ENCODE measurements at regions not wholly inside any gene's neighbourhood (a gene's known extent, or its start where the extent isn't known, plus 50 kb on each side); places are given as distances from the start of the nearest gene placed in this dataset.
A peak's percentile ranks its signal among the peaks of the same experiment; 100 is the strongest.

DNA sequence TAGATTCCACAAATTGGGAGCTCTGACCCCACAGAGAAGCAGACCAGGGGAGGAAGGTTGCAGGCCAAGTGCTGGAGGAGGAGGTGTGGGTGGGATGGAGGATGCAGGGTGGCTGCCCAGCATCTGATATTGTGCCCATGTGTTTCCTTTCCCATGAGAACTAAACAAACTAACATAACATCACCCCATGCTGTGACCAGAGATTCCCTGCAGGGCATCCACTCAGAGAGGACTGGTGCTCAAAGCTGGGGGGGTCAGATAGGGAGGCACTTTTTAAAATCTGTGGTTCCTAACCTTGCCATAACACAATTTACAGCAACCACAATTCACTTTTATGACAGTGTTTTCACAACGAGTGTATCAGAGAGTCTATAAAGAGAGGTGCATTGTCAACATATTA is 1277.6 kb downstream of the AACS start:
- DNase-seq: no peak

DNA sequence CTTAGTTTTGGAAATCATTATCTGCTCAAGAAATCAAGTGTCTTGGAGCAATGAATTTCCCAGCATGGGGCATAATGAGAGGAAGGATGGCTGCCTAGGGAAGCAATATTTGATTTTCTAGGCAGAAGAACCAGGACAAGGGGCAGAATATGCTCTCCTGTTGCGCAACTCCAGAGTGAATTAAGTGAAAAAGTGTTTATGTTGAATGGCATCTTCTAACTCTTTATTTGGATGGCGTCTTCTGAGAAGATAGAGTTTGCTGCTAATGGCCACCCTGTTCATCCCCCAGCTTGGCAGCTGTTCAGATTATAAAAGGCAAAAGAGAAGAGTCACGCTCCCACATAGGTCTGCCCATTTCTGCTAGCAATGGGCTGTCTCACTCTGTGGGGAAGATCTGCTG is 1278.1 kb downstream of the AACS start:
- no peak for DNase-seq

GRCh38 chr12:126346087-126346486 is 1280.9 kb downstream of the AACS start:
- DNase-seq: no peak

DNA sequence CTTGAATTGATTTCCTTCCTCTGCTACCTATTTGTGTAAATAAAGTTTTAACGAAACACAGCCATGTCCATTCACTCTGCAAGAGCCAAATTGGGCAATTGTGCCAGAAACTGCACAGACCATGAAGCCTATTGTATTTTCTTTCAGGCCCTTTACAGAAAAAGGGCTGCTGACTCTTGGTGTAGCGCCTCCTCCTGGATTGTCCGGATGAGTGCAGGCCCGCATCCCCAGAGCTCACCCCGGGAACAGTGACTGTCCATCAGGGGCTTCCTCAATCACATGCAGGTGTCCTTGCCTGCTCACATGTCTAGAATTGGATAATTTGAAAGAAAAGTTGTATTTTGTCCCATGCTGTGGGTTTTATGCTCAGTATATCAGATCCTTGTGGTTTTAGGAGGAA is 1282.2 kb downstream of the AACS start:
- peak; percentile 6 for DNase-seq

DNA sequence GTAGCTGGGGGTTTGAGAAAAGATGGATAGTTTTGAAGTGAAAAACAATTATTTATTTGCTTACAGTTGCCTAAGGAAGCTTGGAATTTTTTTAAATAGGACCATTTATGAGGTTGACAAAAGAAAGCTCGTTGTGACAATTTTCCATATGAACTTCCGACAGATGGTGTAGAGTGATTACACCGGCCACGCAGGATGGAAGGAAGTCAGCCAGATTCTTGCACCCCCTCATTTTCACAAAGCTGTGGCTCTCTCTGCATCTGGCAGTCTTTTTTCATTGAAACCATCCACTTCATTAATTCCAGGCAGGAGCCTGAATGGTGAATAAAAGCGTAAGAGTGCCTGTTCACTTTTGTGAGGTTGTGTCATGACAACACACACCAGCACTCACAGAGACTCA is 1284.1 kb downstream of the AACS start:
- DNase-seq: no peak

GRCh38 chr12:126353604-126354003 is 1288.4 kb downstream of the AACS start:
- DNase-seq: no peak

DNA sequence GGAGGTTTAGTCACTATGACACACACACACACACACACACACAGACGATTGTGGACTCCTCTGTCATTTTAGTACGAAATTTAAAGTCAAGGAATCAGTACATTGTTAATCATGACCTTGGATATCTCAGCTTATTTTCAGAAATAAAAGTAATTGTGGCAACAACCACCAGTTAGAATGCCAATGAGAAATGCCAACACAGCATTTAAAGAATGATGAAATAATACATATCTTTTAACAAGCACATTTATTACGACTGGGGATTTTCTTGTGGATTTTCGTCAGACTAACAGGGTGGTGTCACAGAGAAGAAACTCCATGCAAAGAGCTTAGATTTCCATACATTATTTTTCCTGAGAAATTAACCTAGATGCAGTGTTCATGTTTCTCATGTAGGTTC is 1289.4 kb downstream of the AACS start:
- DNase-seq: no peak

DNA sequence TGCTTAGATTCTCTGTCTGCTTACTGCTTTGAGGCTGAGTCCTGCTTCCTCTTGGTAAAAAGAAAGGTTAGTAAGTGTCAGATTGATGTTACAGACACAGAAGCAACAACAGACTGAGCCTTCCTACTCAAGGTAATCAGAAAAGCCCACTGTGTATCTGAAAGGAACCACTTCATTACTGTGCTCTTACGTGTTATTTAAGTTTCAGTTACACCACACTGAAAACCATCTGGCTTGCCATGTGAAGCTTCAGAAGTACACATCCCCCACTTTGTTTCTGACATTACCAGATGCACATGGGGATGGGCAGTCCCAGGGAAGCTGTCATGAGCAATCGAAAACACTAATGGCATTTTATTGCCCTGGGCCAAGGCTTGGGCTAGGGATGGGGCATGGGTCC is 1290.1 kb downstream of the AACS start:
- no peak for DNase-seq

GRCh38 chr12:126358806-126359205 is 1293.6 kb downstream of the AACS start:
- no peak for DNase-seq

GRCh38 chr12:126359216-126359615 is 1294.0 kb downstream of the AACS start:
- DNase-seq: no peak

- no peak for DNase-seq
Observed at GRCh38 chr12:126361804-126362203, 1296.6 kb downstream of the AACS start.

- no peak for DNase-seq
Observed at GRCh38 chr12:126362493-126362892, 1297.3 kb downstream of the AACS start.

DNA sequence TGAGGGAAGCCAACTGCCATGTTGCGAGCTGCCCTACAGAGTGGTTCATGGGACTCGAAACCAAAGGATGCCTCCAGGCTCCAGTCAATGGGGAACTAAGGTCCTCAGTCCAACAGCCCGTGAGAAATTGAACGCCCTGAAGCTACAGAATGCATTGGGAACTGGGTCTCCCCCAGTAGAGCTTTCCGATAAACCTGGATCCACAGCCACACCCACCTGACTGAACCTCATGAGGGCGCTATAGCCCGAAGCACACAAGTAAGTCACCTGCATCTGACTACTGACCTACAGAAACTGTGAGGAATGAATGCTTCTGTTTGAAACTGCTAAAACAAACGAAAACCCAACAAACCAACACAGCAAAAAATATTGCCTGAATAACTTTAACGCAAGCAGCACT is 1297.7 kb downstream of the AACS start:
- no peak for DNase-seq

DNA sequence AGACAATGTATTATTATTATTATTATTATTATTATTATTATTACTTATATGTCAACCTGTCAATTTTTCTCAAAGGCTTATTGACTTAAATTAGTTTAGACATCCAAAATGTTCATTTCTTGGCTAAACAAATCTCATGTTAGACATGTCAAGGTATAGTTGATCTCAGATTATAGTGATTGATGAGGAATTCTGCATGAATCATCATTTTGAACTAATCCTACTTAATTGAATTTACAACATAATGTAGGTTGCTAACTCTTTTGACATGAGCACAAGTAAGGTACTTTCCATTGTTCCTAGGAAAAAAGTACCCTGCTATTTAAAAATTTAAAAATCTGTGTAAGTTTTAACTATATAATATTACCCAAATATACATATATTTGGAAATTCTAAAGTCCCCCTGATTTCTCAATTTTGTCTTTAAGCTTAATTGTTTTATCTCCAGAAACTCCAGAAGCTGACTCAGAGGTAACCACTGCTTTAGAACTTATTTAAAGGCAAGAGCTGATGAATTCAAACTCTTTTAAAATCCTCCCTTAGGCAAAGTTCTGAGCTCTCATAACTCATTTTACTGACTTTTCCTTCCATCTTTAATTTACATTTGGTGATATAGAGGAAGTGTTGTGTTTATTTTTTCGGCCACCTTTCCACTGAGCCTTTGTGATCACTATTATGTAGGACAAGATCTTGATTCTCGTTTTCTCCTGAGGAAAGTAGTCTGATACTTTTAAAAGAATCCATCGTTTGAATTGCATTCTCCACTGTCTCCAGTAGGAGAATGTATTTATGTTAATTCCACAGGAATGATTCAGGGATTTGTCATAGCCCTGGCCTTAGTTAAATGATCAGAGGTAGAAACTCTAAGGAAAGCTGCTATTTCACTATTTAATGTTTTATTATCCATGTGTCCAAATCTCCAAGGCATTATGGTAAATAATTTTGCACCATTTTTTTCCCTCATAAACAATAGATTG is 1304.5 kb downstream of the AACS start:
- DNase-seq: no peak

DNA sequence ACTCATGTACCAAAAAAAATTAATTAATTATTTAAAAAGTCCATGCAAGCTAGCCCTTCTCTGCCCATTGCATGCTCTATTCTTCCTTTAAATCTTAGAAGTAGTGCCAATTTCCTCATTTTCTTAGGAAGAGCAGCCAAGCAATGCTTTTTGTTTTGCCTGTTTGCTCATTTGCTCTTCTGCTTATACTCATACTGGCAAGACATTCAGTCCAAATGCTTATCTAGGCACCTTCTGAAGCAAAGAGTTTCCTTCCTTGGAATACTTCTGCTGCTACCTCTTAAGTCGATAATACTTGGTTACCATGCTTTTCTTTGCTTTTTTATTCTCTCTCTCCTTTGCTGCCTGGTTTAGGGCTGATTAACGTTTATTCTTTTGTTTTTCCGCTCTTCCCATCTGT is 1318.3 kb downstream of the AACS start:
- no peak for DNase-seq

DNA sequence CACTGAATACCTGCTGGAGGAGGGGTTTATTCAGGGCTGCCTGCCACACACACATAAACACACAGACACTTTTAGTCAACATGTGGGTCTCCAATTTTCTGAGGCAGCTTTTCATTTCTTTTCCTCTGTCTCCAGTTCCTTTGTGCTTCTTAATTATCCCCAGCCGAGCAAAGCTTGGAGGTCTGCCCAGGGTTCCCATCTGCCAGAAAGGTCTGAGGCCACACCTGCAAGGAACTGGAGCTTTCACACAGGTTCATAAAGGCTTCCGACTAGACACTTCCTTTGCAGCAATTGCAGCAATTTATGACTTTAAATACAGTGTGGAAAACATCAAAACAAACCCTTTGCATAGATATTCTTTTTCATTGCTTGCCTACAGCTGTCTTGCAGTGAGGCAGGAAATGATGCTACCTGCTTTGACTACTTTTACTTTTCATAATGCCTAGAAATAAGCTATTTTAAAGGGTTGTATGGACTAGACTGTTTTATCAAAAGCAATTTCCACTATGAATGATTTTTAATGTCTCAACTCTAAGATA is 1318.9 kb downstream of the AACS start:
- no peak for DNase-seq

GRCh38 chr12:126385785-126386184 is 1320.5 kb downstream of the AACS start:
- no peak for DNase-seq

- no peak for DNase-seq
Observed at GRCh38 chr12:126389220-126389841, 1324.1 kb downstream of the AACS start.

DNA sequence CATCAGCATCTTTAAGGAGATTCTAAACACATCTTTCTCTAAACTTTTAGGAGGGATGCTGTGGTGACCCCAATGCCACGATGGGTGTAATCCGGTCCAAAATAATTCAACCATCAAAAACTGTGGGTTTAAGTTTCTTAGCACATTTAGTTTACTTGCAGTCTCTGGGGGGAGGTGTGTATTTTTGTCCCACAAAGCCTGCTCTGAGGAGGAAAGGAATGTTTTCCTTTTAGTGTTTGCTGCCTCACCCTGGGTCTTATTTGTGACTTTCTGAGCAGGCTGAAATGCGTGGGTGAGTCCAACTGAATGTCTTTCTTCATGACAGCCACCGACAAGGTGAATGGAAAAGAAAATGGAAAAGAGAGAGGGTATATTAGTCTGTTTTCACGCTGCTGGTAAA is 1324.7 kb downstream of the AACS start:
- DNase-seq: no peak

GRCh38 chr12:126390969-126391566 is 1325.8 kb downstream of the AACS start:
- no peak for DNase-seq

- no peak for DNase-seq
Observed at GRCh38 chr12:126396536-126396935, 1331.3 kb downstream of the AACS start.

- DNase-seq: no peak
Observed at GRCh38 chr12:126397071-126397581, 1331.9 kb downstream of the AACS start.

GRCh38 chr12:126397660-126398059 is 1332.4 kb downstream of the AACS start:
- DNase-seq: no peak

Measured in activated CD4-positive, alpha-beta T cell treated with anti-CD3 and anti-CD28 coated beads for 48 hours (primary cell).